ENCODE measurements at regions not wholly inside any gene's neighbourhood (a gene's known extent, or its start where the extent isn't known, plus 50 kb on each side); places are given as distances from the start of the nearest gene placed in this dataset.

DNA sequence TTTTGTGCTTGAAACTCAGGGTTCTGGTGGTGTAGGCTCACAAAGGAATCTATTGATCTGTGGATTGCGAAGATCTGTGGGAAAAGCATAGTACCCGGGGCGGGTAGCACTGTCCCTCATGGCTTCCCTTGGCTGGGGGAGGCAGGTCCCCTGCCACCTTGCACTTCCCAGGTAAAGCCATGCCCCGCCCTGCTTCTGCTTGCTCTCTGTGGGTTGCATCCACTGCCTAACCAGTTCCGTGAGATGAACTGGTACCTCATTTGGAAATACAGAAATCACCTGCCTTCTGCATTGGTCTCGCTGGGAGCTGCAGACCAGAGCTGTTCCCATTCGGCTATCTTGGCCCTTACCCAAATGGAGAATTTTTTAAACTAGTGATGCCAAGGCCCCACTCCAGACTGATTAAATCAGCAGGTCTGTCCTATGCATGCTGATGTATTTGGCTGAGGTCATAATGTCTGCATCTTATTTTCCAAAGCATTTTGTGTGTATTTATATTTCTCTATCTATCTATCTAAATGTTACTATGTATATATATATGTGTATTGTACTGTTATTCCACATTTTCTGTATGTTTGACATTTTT is 65.5 kb upstream of the SLC7A14 start:
- no peak overlapping the region for H2BK20ac ChIP-seq (ENCODE audit: low read length)
- H2BK120ac ChIP-seq (replicated peaks; ENCODE audit: low read depth, low read length): no peak overlapping the region
- H3K23me2 ChIP-seq (ENCODE audit: low read depth, low read length): no peaks in the 10 kb centered on the region; the same call in 1 of the 2 replicates
- no peak overlapping the region for H3K18ac ChIP-seq (ENCODE audit: extremely low read depth, low read length)
- no peaks in the 10 kb centered on the region for H3K79me1 ChIP-seq (ENCODE audit: low read depth, low read length)
- no peak overlapping the region for H3K4me2 ChIP-seq (ENCODE audit: insufficient read depth in 1 of 2, low read depth in 2 of 2, low read length in 2 of 2)
- H2AK5ac ChIP-seq (ENCODE audit: low read depth, low read length): no peak overlapping the region
- no peak overlapping the region for H2BK12ac ChIP-seq (ENCODE audit: low read depth, low read length)
- H4K91ac ChIP-seq (replicated peaks; ENCODE audit: insufficient read length, low read length): no peak overlapping the region
- H2BK5ac ChIP-seq (ENCODE audit: low read depth, low read length): no peak overlapping the region
- H3K79me2 ChIP-seq (ENCODE audit: control insufficient read depth in 1 of 2, insufficient read depth in 2 of 2, low read length in 2 of 2): no peaks in the 10 kb centered on the region
- H4K8ac ChIP-seq (ENCODE audit: extremely low read depth, insufficient read depth, low read length): no peak overlapping the region
- DNase-seq (ENCODE audit: low read depth in 1 of 2, low spot score in 2 of 2) (no peak), FAIRE-seq (no peak)
- no peaks in the 10 kb centered on the region for H3K9me3 ChIP-seq (ENCODE audit: insufficient read depth in 2 of 2, low read depth in 1 of 2, low read length in 1 of 2)
- no peak overlapping the region for H2BK15ac ChIP-seq (ENCODE audit: low read length)
- POLR2A ChIA-PET (ENCODE audit: partially characterized antibody): no interaction called here
- H3K4me3 ChIP-seq (ENCODE audit: extremely low read depth in 1 of 4, insufficient read depth in 2 of 4, low read depth in 3 of 4, low read length in 4 of 4): no peak overlapping the region
- TF ChIP-seq POLR2A (IDR thresholded peaks at IDR 0.05; ENCODE audit: control extremely low read depth in 1 of 2, low read depth in 2 of 2, low read length in 2 of 2) (no peak), EP300 (IDR thresholded peaks at IDR 0.05; ENCODE audit: borderline replicate concordance in 1 of 2, low read depth in 2 of 2, low read length in 2 of 2) (no peak), ASH2L (IDR thresholded peaks at IDR 0.05; ENCODE audit: low read length) (no peak), TEAD4 (IDR thresholded peaks at IDR 0.05; ENCODE audit: low read depth, low read length) (no peak), BACH1 (IDR thresholded peaks at IDR 0.05; ENCODE audit: low read length) (no peak), KDM1A (IDR thresholded peaks at IDR 0.05; ENCODE audit: borderline replicate concordance, low read length) (no peak), HDAC6 (IDR thresholded peaks at IDR 0.05; ENCODE audit: low read depth, low read length) (no peak), RBBP5 (IDR thresholded peaks at IDR 0.05; ENCODE audit: borderline replicate concordance, low read depth, low read length) (no peak), SUZ12 (IDR thresholded peaks at IDR 0.05; ENCODE audit: low read length) (no peak)
- TF ChIP-seq, protein P1, sequence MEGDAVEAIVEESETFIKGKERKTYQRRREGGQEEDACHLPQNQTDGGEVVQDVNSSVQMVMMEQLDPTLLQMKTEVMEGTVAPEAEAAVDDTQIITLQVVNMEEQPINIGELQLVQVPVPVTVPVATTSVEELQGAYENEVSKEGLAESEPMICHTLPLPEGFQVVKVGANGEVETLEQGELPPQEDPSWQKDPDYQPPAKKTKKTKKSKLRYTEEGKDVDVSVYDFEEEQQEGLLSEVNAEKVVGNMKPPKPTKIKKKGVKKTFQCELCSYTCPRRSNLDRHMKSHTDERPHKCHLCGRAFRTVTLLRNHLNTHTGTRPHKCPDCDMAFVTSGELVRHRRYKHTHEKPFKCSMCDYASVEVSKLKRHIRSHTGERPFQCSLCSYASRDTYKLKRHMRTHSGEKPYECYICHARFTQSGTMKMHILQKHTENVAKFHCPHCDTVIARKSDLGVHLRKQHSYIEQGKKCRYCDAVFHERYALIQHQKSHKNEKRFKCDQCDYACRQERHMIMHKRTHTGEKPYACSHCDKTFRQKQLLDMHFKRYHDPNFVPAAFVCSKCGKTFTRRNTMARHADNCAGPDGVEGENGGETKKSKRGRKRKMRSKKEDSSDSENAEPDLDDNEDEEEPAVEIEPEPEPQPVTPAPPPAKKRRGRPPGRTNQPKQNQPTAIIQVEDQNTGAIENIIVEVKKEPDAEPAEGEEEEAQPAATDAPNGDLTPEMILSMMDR (IDR thresholded peaks at IDR 0.05; ENCODE audit: control extremely low read depth in 1 of 3, insufficient read depth in 1 of 3, low read depth in 1 of 3, low read length in 3 of 3): no peak
- H3K27ac ChIP-seq (ENCODE audit: low read depth, low read length): no peak overlapping the region
- no peak overlapping the region for H4K5ac ChIP-seq (ENCODE audit: insufficient read length, low read depth, low read length)
- H3K56ac ChIP-seq (replicated peaks; ENCODE audit: insufficient read length, low read depth, low read length): no peak overlapping the region
- no peaks in the 10 kb centered on the region for H3K4me1 ChIP-seq (replicated peaks in 1 of 4; ENCODE audit: control insufficient read depth in 3 of 4, insufficient read depth in 4 of 4, low read length in 3 of 4)
- no peak overlapping the region for H3K4ac ChIP-seq (replicated peaks; ENCODE audit: insufficient read length, low read depth, low read length)
- H3K23ac ChIP-seq (ENCODE audit: insufficient read length): no peak overlapping the region
- WGBS, 2 experiments (ENCODE audit: extremely low coverage in 1 of 2, insufficient coverage in 1 of 2, insufficient read length in 1 of 2, insufficient replicate concordance in 2 of 2, low coverage in 1 of 2, low lambda C conversion rate in 2 of 2, missing lambda C conversion rate in 1 of 2): 90% methylated on average over 7 of the region's 7 CpGs; no CpG with 5 or more reads in 1 of the 2 experiments
- H3K14ac ChIP-seq (ENCODE audit: insufficient read length): no peak overlapping the region
- no peaks in the 10 kb centered on the region for H3K36me3 ChIP-seq (ENCODE audit: control insufficient read depth in 2 of 4, insufficient read depth in 4 of 4, low read length in 3 of 4)
- CTCF ChIA-PET (ENCODE audit: partially characterized antibody): interaction anchor here (1.6 kb wide), 1 partner anchor 160 kb away, joined by 5 read pairs; no protein-coding TSS in a partner anchor
- no peak overlapping the region for H2AFZ ChIP-seq (ENCODE audit: low read length)
- H4K20me1 ChIP-seq (replicated peaks in 1 of 2; ENCODE audit: control insufficient read depth in 1 of 2, insufficient read depth in 2 of 2, low read length in 2 of 2): no peaks in the 10 kb centered on the region
- no peak overlapping the region for H3K9ac ChIP-seq (replicated peaks in 1 of 4; ENCODE audit: extremely low read depth in 1 of 4, low read depth in 3 of 4, low read length in 3 of 4)
- H3K27me3 ChIP-seq (replicated peaks in 1 of 4; ENCODE audit: control insufficient read depth in 3 of 4, extremely low read depth in 1 of 4, insufficient read depth in 3 of 4, low read length in 3 of 4): no peaks in the 10 kb centered on the region
